Activated CD4-positive, alpha-beta T cell treated with anti-CD3 and anti-CD28 coated beads, Interleukin-2, amount 10 ng/mL, durations not matched to agents 7 days and 5 days (primary cell): ENCODE measurements at regions not wholly inside any gene's neighbourhood (a gene's known extent, or its start where the extent isn't known, plus 50 kb on each side); places are given as distances from the start of the nearest gene placed in this dataset.

ENCODE experiments used
- CTCF ChIA-PET: fragments of 350-600 bp; sonication (Branson Sonifier 250); formaldehyde crosslinking; loops from one replicate; lab custom pipeline; 2021; ENCODE audit warnings: antibody characterized with exemption; lab: Charles Lee
- POLR2A ChIA-PET: fragments of 350-600 bp; sonication (Branson Sonifier 250); formaldehyde crosslinking; loops from one replicate; lab custom pipeline; 2021; ENCODE audit warnings: antibody characterized with exemption; lab: Charles Lee
- DNase-seq: peaks from one replicate; pipeline ENCODE4 v3.0.0-alpha.2; 2020
- H3K27ac Mint-ChIP-seq: one replicate; pipeline ENCODE4 v1.8.0; 2021; ENCODE audit warnings: mild to moderate bottlenecking, moderate library complexity, mixed read lengths
- H3K27me3 Mint-ChIP-seq: one replicate; pipeline ENCODE4 v1.8.0; 2021; ENCODE audit warnings: mixed read lengths
- H3K36me3 Mint-ChIP-seq: one replicate; pipeline ENCODE4 v1.8.0; 2021; ENCODE audit warnings: low read depth, mixed read lengths
- H3K4me1 Mint-ChIP-seq: one replicate; pipeline ENCODE4 v1.8.0; 2021; ENCODE audit warnings: mixed read lengths
- H3K4me3 Mint-ChIP-seq: one replicate; pipeline ENCODE4 v1.8.0; 2021; ENCODE audit warnings: mild to moderate bottlenecking, moderate library complexity, mixed read lengths
- H3K9me3 Mint-ChIP-seq: one replicate; pipeline ENCODE4 v1.8.0; 2021; ENCODE audit warnings: mixed read lengths

GRCh38 chr15:62393196-62393595 is 228.1 kb upstream of the C2CD4B start:
- H3K4me3 Mint-ChIP-seq = no peak overlapping the region
- no peak overlapping the region for H3K27ac Mint-ChIP-seq
- peaks cover 19% of the 10 kb centered on the region for H3K4me1 Mint-ChIP-seq

GRCh38 chr15:62394079-62394478 is 229.0 kb upstream of the C2CD4B start:
- Mint-ChIP-seq H3K27ac (no peak overlapping the region), H3K9me3 (peaks cover 8% of the 10 kb centered on the region), H3K36me3 (no peaks in the 10 kb centered on the region), H3K4me3 (no peak overlapping the region), H3K27me3 (peaks cover 25% of the 10 kb centered on the region), H3K4me1 (peaks cover 19% of the 10 kb centered on the region)
- ChIA-PET CTCF (interaction anchor here (1.9 kb wide), 1 partner anchor 8 kb away, joined by 4 read pairs; no protein-coding TSS in a partner anchor), POLR2A (no interaction called here)
- no peak for DNase-seq

More at GRCh38 chr15:62393196-62393595, 228.1 kb upstream of the C2CD4B start:
- Mint-ChIP-seq H3K9me3 (peaks cover 2% of the 10 kb centered on the region), H3K36me3 (no peaks in the 10 kb centered on the region), H3K27me3 (peaks cover 30% of the 10 kb centered on the region)
- no peak for DNase-seq
- ChIA-PET CTCF (interaction anchor here (1.9 kb wide), 1 partner anchor 9 kb away, joined by 4 read pairs; no protein-coding TSS in a partner anchor), POLR2A (no interaction called here)

- Mint-ChIP-seq H3K36me3 (no peaks in the 10 kb centered on the region), H3K4me1 (no peaks in the 10 kb centered on the region), H3K9me3 (peaks cover 22% of the 10 kb centered on the region), H3K27me3 (peaks cover 12% of the 10 kb centered on the region), H3K27ac (no peak overlapping the region), H3K4me3 (no peak overlapping the region)
- POLR2A ChIA-PET = no interaction called here
- CTCF ChIA-PET = no interaction called here
- DNase-seq = no peak
Measured at GRCh38 chr15:62400778-62401177, 235.7 kb upstream of the C2CD4B start.

DNA sequence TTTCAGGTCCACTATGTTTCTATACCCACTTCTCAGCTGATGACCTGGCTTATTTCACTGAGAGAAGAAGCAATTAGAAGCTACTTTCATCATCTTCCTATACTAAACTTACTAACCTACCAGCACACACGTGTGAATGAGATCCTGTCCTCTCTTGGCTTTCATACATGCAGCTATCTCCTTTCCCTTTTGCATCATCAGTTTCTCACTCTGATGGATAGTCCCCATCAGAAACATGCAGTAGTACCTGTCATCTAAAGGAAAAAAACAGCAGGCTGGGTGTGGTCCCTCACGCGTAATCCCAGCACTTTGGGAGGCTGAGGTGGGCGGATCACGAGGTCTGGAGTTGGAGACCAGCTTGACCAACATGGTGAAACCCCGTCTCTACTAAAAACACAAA is 237.6 kb upstream of the C2CD4B start:
- CTCF ChIA-PET = interaction anchor here (1.0 kb wide), 1 partner anchor 9 kb away, joined by 4 read pairs; no protein-coding TSS in a partner anchor
- POLR2A ChIA-PET = no interaction called here
- Mint-ChIP-seq H3K27me3 (peaks cover 15% of the 10 kb centered on the region), H3K27ac (no peak overlapping the region), H3K4me3 (no peak overlapping the region), H3K9me3 (peaks cover 22% of the 10 kb centered on the region), H3K4me1 (no peaks in the 10 kb centered on the region), H3K36me3 (no peaks in the 10 kb centered on the region)
- DNase-seq = no peak

- Mint-ChIP-seq H3K4me3 (no peak overlapping the region), H3K9me3 (peaks cover 19% of the 10 kb centered on the region), H3K27ac (no peak overlapping the region), H3K27me3 (peaks cover 15% of the 10 kb centered on the region), H3K4me1 (no peaks in the 10 kb centered on the region), H3K36me3 (no peaks in the 10 kb centered on the region)
- DNase-seq = no peak
- ChIA-PET POLR2A (no interaction called here), CTCF (no interaction called here)
Measured at GRCh38 chr15:62403164-62403809, 238.2 kb upstream of the C2CD4B start.

DNA sequence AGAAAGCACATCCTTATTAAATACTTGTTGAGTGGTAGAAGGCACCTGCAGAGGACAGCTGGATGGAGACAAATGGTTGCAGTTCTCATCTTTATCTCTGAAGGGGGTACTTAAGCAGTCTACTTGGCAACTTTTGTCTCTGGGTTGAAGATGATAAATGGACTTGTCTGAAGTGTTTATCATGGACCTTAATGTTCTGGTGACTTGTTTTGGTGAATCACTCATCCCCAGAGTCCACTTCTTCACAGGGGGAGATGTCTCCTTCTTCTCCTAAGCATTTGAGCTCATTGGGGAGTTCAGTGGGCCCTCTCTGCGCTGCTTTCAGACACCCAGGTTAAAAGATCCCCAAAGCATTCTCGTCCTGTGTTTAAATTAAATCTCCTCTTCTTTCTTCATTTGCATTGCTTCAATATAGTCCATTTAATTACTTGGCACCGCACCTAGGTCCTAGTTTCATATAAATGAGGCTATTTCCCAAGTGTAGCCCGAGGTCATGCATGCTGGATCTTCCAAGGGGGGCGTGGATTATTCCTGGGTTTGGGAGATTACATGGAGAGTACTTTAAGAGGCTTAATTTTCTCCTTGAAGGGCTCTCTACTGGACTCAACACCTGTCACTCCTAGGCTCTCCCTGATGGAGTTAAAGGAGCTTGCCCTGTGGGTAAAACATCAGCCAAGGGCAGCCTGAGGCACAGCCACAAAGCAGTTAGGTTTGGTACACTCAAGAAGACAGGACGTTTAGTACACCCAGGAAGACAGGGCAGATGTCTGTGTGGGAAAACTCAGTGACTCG is 239.3 kb upstream of the C2CD4B start:
- Mint-ChIP-seq H3K27ac (no peak overlapping the region), H3K4me3 (no peak overlapping the region), H3K9me3 (peaks cover 14% of the 10 kb centered on the region), H3K4me1 (no peaks in the 10 kb centered on the region), H3K27me3 (peaks cover 15% of the 10 kb centered on the region), H3K36me3 (no peaks in the 10 kb centered on the region)
- ChIA-PET POLR2A (no interaction called here), CTCF (no interaction called here)
- DNase-seq = no peak

- no peaks in the 10 kb centered on the region for H3K36me3 Mint-ChIP-seq
- H3K4me3 Mint-ChIP-seq = no peak overlapping the region
- H3K9me3 Mint-ChIP-seq = no peaks in the 10 kb centered on the region
- H3K4me1 Mint-ChIP-seq = no peaks in the 10 kb centered on the region
- ChIA-PET POLR2A (no interaction called here), CTCF (no interaction called here)
- H3K27me3 Mint-ChIP-seq = peaks cover 15% of the 10 kb centered on the region
- DNase-seq = no peak
- H3K27ac Mint-ChIP-seq = no peak overlapping the region
Measured at GRCh38 chr15:62406305-62406891, 241.3 kb upstream of the C2CD4B start.

GRCh38 chr15:62407216-62407615 is 242.1 kb upstream of the C2CD4B start:
- no peaks in the 10 kb centered on the region for H3K9me3 Mint-ChIP-seq
- DNase-seq = no peak
- no peak overlapping the region for H3K27ac Mint-ChIP-seq
- H3K4me3 Mint-ChIP-seq = no peak overlapping the region
- peaks cover 15% of the 10 kb centered on the region for H3K27me3 Mint-ChIP-seq
- H3K4me1 Mint-ChIP-seq = no peaks in the 10 kb centered on the region
- CTCF ChIA-PET = no interaction called here
- POLR2A ChIA-PET = no interaction called here
- no peaks in the 10 kb centered on the region for H3K36me3 Mint-ChIP-seq

GRCh38 chr15:62407962-62408361 is 242.9 kb upstream of the C2CD4B start:
- no peak overlapping the region for H3K27ac Mint-ChIP-seq
- no peak overlapping the region for H3K4me3 Mint-ChIP-seq
- no peak for DNase-seq
- ChIA-PET CTCF (no interaction called here), POLR2A (no interaction called here)
- peaks cover 16% of the 10 kb centered on the region for H3K27me3 Mint-ChIP-seq
- no peaks in the 10 kb centered on the region for H3K4me1 Mint-ChIP-seq
- no peaks in the 10 kb centered on the region for H3K9me3 Mint-ChIP-seq
- no peaks in the 10 kb centered on the region for H3K36me3 Mint-ChIP-seq

- DNase-seq = no peak
- POLR2A ChIA-PET = no interaction called here
- Mint-ChIP-seq H3K36me3 (no peaks in the 10 kb centered on the region), H3K9me3 (no peaks in the 10 kb centered on the region), H3K27ac (no peak overlapping the region), H3K4me1 (no peaks in the 10 kb centered on the region), H3K27me3 (peaks cover 9% of the 10 kb centered on the region), H3K4me3 (no peak overlapping the region)
- CTCF ChIA-PET = no interaction called here
Measured at GRCh38 chr15:62409466-62409865, 244.4 kb upstream of the C2CD4B start.

GRCh38 chr15:62412686-62413085 is 247.6 kb upstream of the C2CD4B start:
- ChIA-PET POLR2A (no interaction called here), CTCF (no interaction called here)
- no peak for DNase-seq
- Mint-ChIP-seq H3K36me3 (no peaks in the 10 kb centered on the region), H3K4me1 (no peaks in the 10 kb centered on the region), H3K9me3 (no peaks in the 10 kb centered on the region), H3K4me3 (no peak overlapping the region), H3K27me3 (peaks cover 2% of the 10 kb centered on the region), H3K27ac (no peak overlapping the region)

- no peaks in the 10 kb centered on the region for H3K36me3 Mint-ChIP-seq
- no peak for DNase-seq
- H3K4me1 Mint-ChIP-seq = no peaks in the 10 kb centered on the region
- ChIA-PET POLR2A (no interaction called here), CTCF (no interaction called here)
- no peak overlapping the region for H3K4me3 Mint-ChIP-seq
- no peaks in the 10 kb centered on the region for H3K9me3 Mint-ChIP-seq
- H3K27ac Mint-ChIP-seq = no peak overlapping the region
- H3K27me3 Mint-ChIP-seq = peaks cover 4% of the 10 kb centered on the region
Measured at GRCh38 chr15:62413153-62413552, 248.1 kb upstream of the C2CD4B start.

GRCh38 chr15:62413786-62414185 is 248.7 kb upstream of the C2CD4B start:
- H3K9me3 Mint-ChIP-seq = no peaks in the 10 kb centered on the region
- DNase-seq = no peak
- ChIA-PET POLR2A (no interaction called here), CTCF (no interaction called here)
- peaks cover 4% of the 10 kb centered on the region for H3K27me3 Mint-ChIP-seq
- H3K4me3 Mint-ChIP-seq = no peak overlapping the region
- H3K36me3 Mint-ChIP-seq = no peaks in the 10 kb centered on the region
- H3K4me1 Mint-ChIP-seq = no peaks in the 10 kb centered on the region
- H3K27ac Mint-ChIP-seq = no peak overlapping the region
